ENCODE measurements at regions not wholly inside any gene's neighbourhood (a gene's known extent, or its start where the extent isn't known, plus 50 kb on each side); places are given as distances from the start of the nearest gene placed in this dataset.
"Not testable (repeated sequence)": the region's sequence is repeated elsewhere in the genome, so short reads cannot be mapped to it uniquely, and the experiment has no call there.

DNA sequence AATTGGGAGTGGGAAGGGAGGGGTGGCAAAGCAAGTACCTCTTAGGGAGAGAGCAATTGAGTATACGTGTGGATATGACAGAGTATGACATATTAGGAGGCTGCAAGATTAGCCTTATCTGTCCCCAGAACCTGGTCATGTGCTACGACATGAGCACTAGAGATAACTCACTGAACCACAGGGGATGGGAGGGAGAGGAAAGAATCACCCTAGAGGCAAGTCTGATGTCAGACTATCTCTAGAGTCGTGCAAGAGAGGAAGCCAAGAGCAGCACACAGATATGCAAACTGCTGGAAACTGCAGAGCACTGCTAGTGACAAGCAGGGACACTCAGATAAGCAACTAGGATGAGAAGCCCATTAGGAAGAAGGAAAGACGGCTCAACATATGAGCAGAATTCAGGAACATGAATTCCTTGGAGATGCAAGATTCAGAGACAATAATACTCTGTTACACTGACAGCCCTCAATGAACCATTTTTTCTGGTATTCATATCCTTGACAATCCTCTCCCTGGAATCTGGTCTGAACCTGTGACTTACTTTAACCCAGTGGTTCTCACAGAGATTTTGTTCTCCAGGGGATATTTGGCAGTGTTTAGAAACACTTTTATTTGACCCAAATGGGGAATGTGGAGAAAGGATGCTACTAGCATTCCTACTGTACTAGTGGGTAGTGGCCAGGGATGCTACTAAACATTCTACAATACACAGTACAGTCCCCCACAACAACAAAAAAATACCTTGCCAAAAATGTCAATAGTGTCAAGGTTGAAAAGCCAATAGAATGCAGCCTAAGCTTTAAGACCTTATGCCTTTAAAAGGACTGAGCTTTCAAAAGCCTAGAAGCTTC is 84.0 kb upstream of the BMP2K start:
- DNase-seq (ENCODE audit: low spot score), result peak; percentile 20

DNA sequence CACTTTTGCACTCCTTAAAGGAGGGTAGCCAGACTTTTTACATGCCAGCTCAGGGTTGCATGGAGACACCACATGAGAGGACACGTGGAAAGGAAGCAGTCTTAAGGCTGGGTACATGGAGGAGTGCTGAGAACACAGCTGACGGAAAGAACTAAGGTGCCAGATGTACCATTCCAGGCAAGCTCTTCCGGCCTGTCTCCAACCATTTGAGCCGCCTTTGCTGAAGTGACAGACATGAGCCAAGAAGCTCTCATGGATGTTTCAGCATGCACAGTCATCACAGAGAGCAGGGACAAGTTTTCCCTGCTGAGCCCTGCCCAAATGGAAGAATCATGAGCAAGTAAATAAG is 83.4 kb upstream of the BMP2K start:
- no peak for DNase-seq (ENCODE audit: low spot score)

DNA sequence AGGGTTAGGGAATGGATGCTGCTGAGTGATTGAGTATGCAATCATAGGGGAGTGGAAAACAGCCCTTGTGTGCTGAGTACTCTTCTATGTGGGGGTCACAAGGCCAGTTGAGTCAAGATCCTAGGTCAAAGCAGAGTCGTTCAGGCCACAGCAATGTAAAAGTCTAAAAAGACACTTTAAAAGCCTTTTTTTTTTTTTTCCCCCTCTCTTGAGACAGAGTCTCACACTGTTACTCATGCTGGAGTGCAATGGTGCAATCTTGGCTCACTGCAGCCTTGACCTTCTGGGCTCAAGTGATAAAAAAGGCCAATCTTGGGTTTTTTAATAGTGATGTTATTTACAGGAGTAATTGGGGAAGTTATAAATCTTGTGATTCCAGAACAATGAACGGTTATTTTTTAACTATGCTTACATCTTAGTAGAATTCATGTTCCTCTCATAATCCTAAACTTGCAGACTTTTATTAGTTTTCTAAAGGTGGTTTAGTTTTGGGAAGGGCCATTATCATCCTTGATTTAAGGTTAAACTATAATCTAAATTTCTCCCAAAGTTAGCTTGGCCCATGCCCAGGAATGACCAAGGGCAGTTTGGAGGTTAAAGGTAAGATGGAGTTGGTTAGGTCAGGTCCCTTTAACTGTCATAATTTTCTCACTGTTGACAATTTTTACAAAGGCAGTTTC is 82.2 kb upstream of the BMP2K start:
- DNase-seq (ENCODE audit: low spot score), result no peak

DNA sequence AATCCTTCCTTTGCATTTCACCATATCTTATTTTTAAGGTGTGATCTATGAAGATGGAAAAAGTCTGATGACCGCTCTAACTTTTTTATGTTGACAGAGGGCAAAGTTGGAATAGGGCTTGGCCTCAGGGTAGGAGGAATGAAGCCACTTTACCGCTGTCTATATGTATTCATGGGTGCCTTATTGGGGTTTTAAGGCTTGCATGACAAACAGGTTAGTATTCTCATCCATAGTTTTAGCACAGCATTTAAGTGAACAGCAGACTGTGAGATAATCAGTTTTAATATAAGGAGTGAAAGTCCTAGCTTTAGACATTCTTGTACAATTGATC is 81.7 kb upstream of the BMP2K start:
- DNase-seq (ENCODE audit: low spot score), result no peak

- DNase-seq (ENCODE audit: low spot score), result no peak
Observed at GRCh38 chr4:78695910-78696309, 80.2 kb upstream of the BMP2K start.

GRCh38 chr4:78703079-78703478 is 73.1 kb upstream of the BMP2K start:
- no peak for DNase-seq (ENCODE audit: low spot score)

GRCh38 chr4:78704317-78704716 is 71.8 kb upstream of the BMP2K start:
- DNase-seq (ENCODE audit: low spot score), result no peak

DNA sequence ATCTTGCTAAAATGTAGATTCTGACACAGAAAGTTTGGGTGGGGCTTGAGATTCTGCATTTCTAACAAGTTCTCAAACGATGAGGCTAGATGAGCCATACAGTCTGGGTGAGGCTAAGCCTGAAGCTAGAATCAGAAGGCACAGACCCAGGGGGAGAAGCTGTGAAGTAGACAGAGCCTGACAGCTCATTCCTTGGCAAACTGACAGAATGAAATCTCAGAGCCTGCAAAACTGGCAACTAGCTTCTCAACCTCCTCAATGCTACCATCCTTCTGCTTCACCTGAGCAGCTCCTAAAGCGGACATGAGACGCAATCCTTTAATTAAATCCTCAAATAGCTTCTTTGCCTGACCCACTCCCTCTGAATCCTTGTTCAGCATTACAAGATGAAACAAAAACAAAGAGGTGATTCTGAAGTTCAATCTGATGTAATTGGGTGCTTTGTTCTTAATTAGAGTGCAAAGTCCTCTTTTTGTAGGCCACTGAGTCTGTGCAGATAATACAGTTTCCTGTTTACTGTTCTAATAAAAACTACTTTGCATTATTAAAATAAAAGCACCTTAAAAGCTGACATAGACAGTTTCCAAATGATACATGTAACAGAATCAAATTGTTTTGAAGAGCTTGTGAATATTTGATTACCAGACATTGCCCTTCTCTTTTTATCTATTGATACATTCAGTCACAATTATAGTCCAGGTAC is 71.0 kb upstream of the BMP2K start:
- DNase-seq (ENCODE audit: low spot score), result peak; percentile 66

- DNase-seq (ENCODE audit: low spot score), result no peak
Observed at GRCh38 chr4:78706302-78706701, 69.8 kb upstream of the BMP2K start.

DNA sequence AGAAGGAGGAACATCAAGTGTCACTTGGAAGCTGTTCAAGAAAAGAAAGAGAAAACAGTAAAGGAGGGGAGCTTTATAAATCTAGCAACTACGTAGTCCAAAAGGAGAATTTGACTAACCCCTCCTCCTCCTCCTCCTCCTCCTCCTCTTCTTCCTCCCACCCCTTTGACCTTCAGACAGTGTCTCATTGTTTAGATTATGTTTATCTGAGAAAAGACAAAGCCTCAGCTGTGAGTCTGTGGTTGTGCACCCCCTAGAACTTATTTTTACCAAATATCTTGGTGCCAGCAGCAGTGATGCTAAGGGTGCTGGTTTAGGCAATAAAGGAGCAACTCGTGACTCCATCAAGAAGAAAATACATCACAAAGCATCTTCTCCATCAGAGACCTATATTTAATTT is 68.9 kb upstream of the BMP2K start:
- no peak for DNase-seq (ENCODE audit: low spot score)

DNA sequence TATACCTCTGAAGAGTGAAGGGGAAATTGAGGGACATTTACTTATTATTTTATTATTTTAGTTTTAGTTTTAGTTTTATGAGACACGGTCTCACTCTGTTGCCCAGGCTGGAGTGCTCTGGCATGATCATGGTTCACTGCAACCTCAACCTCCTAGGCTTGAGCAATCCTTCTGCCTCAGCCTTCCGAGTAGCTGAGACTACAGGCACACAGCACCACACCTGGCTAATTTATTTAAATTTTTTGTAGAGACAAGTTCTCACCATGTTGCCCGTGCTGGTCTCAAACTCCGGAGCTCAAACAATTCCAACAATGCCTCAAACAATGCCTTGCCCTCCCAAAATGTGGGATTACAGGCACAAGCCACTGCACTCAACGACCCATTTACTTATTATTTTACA is 68.4 kb upstream of the BMP2K start:
- no peak for DNase-seq (ENCODE audit: low spot score)

- DNase-seq (ENCODE audit: low spot score), result no peak
Observed at GRCh38 chr4:78710536-78710935, 65.6 kb upstream of the BMP2K start.

GRCh38 chr4:78711676-78712075 is 64.5 kb upstream of the BMP2K start:
- no peak for DNase-seq (ENCODE audit: low spot score)

DNA sequence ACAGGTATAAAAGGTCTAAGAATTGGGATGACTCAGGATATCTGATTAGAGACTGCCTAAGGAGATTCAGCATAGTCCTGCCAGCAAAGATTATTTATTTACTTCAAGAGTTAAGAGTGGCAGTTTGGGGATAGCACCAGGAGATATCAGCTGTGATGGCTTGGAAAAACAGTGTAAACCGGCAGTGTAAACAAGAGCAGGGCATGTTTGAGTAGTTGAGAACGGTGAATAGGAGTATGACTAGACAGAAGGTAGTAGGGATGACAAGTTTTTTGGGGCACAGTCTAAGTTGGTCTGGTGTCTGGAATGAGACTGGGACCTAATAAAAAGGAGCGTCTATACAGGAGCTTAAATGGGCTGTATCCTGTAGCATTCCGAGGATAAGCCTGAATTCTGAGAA is 61.6 kb upstream of the BMP2K start:
- not testable (repeated sequence) for DNase-seq (ENCODE audit: low spot score)

DNA sequence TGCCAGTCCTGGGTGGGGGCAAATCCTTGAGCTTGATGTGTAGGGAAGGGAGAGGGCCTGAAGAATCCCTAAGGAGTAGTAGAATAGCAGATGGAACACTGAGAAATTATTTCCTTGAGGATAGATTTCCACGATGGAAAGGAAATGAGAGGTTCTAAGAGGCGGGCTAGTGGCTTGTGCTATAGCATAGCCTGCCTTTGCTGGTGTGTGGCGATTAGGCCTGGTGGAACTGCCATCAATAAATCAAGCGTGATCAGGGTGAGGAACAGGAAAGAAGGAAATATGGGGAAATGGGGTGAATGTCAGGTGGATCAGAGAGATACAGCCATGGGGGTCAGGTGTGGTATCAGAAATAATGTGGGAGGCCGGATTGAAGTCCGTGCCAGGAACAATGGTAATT is 60.8 kb upstream of the BMP2K start:
- DNase-seq (ENCODE audit: low spot score), result not testable (repeated sequence)

DNA sequence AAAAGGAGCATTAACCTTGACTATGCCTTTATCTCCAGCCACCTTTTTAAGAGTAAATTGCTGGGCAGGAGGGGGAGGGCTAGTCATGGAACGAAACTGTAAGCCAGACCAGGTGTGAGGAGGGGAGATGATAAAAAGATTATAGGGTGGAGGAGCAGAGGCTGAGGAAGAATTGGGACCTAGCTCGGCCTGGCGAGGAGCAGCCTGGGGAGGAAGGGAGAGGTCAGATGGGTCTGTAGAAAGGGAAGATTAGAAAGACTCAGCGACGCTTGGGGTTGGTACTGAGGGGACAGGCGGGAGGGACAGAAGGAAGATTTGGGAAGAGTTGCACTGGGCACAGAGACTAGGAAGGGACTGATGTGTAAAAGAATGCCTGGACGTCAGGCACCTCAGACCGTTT is 58.4 kb upstream of the BMP2K start:
- DNase-seq (ENCODE audit: low spot score), result not testable (repeated sequence)

- no peak for DNase-seq (ENCODE audit: low spot score)
Observed at GRCh38 chr4:78720204-78720603, 55.9 kb upstream of the BMP2K start.

GRCh38 chr4:78720994-78721677 is 55.0 kb upstream of the BMP2K start:
- no peak for DNase-seq (ENCODE audit: low spot score)

DNA sequence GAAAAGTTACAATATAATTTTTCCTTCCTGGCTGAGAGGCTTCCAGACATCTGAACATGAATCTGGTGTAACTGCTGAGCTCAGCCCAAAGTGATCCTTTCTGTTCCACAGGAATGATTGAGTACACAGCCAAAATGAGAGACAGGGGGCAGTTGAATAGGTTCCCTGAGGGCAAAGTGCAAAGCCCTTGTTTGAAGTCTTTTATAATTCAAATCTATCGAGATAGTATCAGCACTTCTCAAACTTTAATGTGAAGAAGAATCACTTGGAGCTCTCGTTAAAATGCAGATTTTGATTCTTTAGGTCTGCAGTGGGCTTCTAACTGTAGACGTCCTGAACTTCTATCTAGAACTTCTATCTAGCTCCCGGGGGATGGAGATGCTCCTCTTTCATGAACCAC is 54.4 kb upstream of the BMP2K start:
- DNase-seq (ENCODE audit: low spot score), result no peak

DNA sequence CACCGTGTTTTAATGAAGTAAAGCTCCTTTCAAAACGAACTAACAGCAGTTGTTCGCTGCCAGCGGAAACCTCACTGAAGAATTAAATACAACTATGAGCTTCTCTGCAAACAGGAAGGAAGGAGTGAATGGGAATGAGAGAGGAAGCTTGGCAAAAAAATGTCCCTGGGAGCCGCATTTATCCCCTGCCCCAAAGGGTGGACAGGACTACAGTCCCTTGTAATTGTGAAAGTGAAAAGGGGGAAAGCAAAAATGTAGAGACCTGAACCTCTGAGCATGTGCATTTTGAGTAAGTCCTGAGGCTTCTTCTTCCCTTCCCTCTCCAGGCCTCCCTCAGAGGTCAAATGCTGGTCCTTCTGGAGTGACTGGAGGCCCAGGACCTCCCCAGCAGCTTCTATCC is 53.8 kb upstream of the BMP2K start:
- no peak for DNase-seq (ENCODE audit: low spot score)

DNA sequence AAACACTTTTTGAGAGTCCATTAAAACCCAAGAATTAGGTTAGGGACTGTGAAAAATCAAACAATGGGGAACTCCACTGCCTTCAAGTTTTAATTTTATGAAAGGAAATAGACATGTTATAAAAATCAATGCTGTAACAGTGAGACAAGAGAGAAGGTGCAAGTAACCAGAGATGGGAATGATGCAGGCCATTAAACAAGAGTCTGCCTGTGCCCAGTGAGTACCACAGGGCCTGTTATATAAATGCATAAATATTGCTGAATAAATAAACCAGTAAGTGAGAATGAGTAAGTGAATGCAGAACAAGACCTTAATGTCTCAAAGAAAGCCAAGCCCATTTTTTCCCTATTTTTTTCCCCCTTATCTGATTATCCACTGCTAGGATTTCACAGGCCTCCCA is 53.3 kb upstream of the BMP2K start:
- DNase-seq (ENCODE audit: low spot score), result no peak
